ENCODE measurements at regions not wholly inside any gene's neighbourhood (a gene's known extent, or its start where the extent isn't known, plus 50 kb on each side); places are given as distances from the start of the nearest gene placed in this dataset.
A peak's percentile ranks its signal among the peaks of the same experiment; 100 is the strongest.

DNA sequence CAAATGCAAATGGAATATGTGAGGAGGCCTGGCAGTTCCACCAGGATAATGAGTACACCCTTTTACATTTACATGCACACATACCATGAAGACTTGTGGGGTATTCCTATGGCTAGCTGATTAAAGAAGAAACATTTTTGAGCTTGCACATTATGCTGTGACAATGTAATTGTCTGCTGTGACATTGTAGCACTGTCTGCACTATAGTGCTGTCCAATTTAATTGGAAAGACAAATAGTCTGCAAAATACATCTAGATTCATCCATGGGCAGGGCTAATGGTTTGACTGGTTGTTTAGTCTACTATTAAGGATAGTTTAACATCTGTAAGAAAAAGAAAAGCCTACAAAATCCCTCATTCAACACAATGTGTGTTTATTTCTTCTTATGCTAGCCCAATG lies 1005.6 kb upstream of the LRFN5 start:
- H3K36me3 Mint-ChIP-seq (ENCODE audit: low read depth), result no peaks in the 10 kb centered on the region
- H3K27me3 Mint-ChIP-seq (ENCODE audit: low read depth, poor library complexity), result no peaks in the 10 kb centered on the region
- DNase-seq, result no peak
- H3K9me3 Mint-ChIP-seq, result peaks cover 2% of the 10 kb centered on the region
- TF ChIP-seq CTCF (IDR thresholded peaks at IDR 0.05), result no peak
- no peak overlapping the region for H3K4me3 Mint-ChIP-seq
- H3K27ac Mint-ChIP-seq, result no peak overlapping the region
- no peaks in the 10 kb centered on the region for H3K4me1 Mint-ChIP-seq

DNA sequence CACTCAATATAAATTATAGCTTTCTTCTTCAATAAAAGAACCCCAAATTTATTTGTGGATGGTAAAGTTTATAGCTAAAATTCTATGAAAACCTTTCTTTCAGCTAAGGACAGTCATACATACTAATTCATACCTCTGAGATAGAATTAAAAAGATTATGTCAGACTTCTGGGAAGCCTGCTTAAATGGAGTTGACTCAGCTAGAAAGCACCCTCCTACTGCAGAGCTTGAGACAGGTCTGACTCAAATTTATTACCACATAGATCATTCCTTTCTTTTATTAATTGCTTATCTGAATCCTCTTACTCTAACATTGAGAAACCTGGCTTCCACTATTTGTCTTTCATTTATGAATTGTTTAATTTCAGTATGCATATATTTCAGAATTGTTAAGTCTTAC lies 1007.0 kb upstream of the LRFN5 start:
- H3K27ac Mint-ChIP-seq, result no peak overlapping the region
- DNase-seq, result no peak
- H3K27me3 Mint-ChIP-seq (ENCODE audit: low read depth, poor library complexity), result no peaks in the 10 kb centered on the region
- H3K9me3 Mint-ChIP-seq, result no peaks in the 10 kb centered on the region
- no peak overlapping the region for H3K4me3 Mint-ChIP-seq
- H3K36me3 Mint-ChIP-seq (ENCODE audit: low read depth), result no peaks in the 10 kb centered on the region
- no peaks in the 10 kb centered on the region for H3K4me1 Mint-ChIP-seq
- no peak for TF ChIP-seq CTCF (IDR thresholded peaks at IDR 0.05)

DNA sequence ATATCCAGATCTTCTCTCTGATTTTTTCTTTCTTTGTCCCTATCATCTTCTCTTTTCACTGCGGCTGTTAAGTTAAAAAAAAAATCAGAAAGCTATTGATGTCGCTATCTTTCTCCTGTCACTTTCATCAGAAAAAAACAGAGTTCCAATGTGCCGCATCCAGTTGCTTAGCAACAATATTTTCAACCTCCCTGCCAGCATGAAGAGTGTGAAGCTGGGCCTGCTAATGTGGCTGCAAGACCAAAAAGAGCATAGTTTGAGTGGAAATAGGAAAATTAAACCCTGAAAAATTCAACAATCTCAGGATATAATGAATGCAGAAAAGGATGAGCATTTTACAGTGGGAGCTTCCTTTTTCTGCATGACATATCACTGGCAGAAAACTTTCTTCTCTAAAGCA lies 1025.4 kb upstream of the LRFN5 start:
- TF ChIP-seq CTCF (IDR thresholded peaks at IDR 0.05), result no peak
- Mint-ChIP-seq H3K27ac (no peak overlapping the region), H3K4me3 (no peak overlapping the region), H3K9me3 (no peaks in the 10 kb centered on the region), H3K4me1 (no peaks in the 10 kb centered on the region), H3K36me3 (ENCODE audit: low read depth) (no peaks in the 10 kb centered on the region), H3K27me3 (ENCODE audit: low read depth, poor library complexity) (no peaks in the 10 kb centered on the region)
- no peak for DNase-seq

DNA sequence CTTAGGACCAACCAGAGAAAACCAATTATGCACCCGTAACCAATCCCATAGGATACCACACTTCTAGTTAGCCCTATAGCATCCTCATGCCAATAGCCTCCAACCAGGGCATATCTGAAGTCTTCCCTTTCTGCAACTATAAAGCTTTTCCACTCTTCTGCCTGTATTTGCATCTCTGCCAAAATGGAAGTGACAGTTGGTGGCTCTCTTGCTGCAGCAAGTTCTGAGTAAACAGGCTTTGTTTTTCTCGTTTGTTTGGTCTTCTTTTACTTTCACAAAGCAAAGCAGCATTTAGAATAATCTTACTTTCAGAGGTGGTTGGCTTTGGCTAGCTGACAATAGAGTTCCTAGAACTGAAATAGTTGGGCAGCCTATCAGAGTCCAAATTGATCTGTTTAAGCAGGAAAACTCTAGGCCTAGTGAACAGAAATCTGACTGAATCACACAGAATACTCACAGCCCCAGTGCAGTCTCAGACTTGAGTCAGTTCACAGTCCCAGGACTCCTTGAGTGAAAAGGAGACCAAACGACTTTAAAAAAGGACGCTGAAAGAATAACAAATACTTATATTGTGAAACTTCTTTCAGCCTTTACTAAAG lies 1029.7 kb upstream of the LRFN5 start:
- Mint-ChIP-seq H3K4me3 (no peak overlapping the region), H3K4me1 (no peaks in the 10 kb centered on the region), H3K27me3 (ENCODE audit: low read depth, poor library complexity) (no peaks in the 10 kb centered on the region), H3K9me3 (no peaks in the 10 kb centered on the region), H3K36me3 (ENCODE audit: low read depth) (no peaks in the 10 kb centered on the region), H3K27ac (no peak overlapping the region)
- TF ChIP-seq CTCF (IDR thresholded peaks at IDR 0.05), result no peak
- DNase-seq, result no peak

GRCh38 chr14:40574780-40575179 lies 1031.9 kb upstream of the LRFN5 start:
- no peaks in the 10 kb centered on the region for H3K27me3 Mint-ChIP-seq (ENCODE audit: low read depth, poor library complexity)
- DNase-seq, result no peak
- H3K9me3 Mint-ChIP-seq, result no peaks in the 10 kb centered on the region
- peak overlapping the region; percentile 26 for H3K27ac Mint-ChIP-seq
- no peak overlapping the region for H3K4me3 Mint-ChIP-seq
- H3K36me3 Mint-ChIP-seq (ENCODE audit: low read depth), result no peaks in the 10 kb centered on the region
- no peaks in the 10 kb centered on the region for H3K4me1 Mint-ChIP-seq
- no peak for TF ChIP-seq CTCF (IDR thresholded peaks at IDR 0.05)

DNA sequence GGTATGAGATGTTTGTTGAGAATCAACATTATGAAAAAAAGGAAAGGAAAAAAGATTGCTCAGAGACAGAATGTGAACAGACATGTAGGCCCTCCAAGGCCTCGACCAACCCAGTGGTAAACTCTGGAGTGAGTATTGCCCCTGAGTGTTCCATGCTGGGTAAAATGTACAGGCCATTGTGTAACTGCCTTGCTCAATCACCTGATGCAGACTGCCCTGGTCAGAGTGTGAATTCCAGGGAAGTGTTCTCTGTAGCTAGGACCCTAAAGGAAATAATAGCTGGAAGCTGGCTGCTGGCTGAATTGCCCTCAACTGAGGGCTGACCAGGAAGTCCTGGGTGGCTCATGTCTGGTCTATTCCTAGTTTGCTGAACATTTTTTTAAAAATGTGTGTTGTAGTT lies 1081.4 kb upstream of the LRFN5 start:
- H3K27ac Mint-ChIP-seq, result no peak overlapping the region
- H3K27me3 Mint-ChIP-seq (ENCODE audit: low read depth, poor library complexity), result no peaks in the 10 kb centered on the region
- no peak for TF ChIP-seq CTCF (IDR thresholded peaks at IDR 0.05)
- peak; percentile 1 for DNase-seq
- H3K36me3 Mint-ChIP-seq (ENCODE audit: low read depth), result no peaks in the 10 kb centered on the region
- H3K9me3 Mint-ChIP-seq, result no peaks in the 10 kb centered on the region
- H3K4me1 Mint-ChIP-seq, result no peaks in the 10 kb centered on the region
- H3K4me3 Mint-ChIP-seq, result no peak overlapping the region
